Mammary epithelial cell (primary cell): ENCODE measurements at regions not wholly inside any gene's neighbourhood (a gene's known extent, or its start where the extent isn't known, plus 50 kb on each side); places are given as distances from the start of the nearest gene placed in this dataset.

Experiments
- EZH2 ChIP-seq: IDR thresholded peaks from 2 replicates; pipeline ENCODE4 v1.6.1; 2012; ENCODE audit warnings: low read length, inconsistent platforms, borderline replicate concordance
- TF ChIP-seq, protein P1 (sequence below), 2 donors: IDR thresholded peaks in 1 of 2; conservative IDR thresholded peaks in 1 of 2; 2 replicates each; pipeline ENCODE4 v1.5.1; 2011 to 2012; ENCODE audit warnings: inconsistent platforms in 2 of 2, low read length in 2 of 2, mild to moderate bottlenecking in 2 of 2, control low read depth in 1 of 2, low read depth in 1 of 2; ENCODE audit not compliant: insufficient read depth in 1 of 2; ENCODE audit errors: extremely low read depth in 1 of 2

DNA sequence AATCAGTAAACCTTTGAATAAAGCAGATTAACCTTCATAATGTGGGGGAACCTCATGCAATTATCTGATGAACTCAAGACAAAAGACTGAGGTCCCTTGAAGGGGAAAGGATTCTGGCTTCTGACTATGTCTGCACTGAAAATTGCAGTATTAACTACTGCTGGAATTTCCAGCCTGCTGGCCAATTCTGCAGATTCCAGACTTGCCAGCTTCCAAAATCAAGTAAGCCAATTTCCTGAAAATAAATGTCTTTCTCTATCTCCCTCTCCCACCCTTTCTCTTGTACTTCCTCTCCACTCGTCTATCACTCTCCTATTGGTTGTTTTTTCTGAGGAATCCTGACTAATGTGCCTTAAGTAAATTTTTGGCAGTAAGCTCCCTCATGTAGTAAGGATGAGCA is 1479.9 kb upstream of the PRR20A start:
- TF ChIP-seq, protein P1, sequence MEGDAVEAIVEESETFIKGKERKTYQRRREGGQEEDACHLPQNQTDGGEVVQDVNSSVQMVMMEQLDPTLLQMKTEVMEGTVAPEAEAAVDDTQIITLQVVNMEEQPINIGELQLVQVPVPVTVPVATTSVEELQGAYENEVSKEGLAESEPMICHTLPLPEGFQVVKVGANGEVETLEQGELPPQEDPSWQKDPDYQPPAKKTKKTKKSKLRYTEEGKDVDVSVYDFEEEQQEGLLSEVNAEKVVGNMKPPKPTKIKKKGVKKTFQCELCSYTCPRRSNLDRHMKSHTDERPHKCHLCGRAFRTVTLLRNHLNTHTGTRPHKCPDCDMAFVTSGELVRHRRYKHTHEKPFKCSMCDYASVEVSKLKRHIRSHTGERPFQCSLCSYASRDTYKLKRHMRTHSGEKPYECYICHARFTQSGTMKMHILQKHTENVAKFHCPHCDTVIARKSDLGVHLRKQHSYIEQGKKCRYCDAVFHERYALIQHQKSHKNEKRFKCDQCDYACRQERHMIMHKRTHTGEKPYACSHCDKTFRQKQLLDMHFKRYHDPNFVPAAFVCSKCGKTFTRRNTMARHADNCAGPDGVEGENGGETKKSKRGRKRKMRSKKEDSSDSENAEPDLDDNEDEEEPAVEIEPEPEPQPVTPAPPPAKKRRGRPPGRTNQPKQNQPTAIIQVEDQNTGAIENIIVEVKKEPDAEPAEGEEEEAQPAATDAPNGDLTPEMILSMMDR (conservative IDR thresholded peaks at IDR 0.05 in 1 of 2, IDR thresholded peaks at IDR 0.05 in 1 of 2; ENCODE audit: extremely low read depth in 1 of 2, insufficient read depth in 1 of 2, low read depth in 1 of 2, low read length in 2 of 2) = no peak
- no peak for TF ChIP-seq EZH2
